HG03025 (cell line): ENCODE measurements at regions not wholly inside any gene's neighbourhood (a gene's known extent, or its start where the extent isn't known, plus 50 kb on each side); places are given as distances from the start of the nearest gene placed in this dataset.
"Not testable (repeated sequence)": the region's sequence is repeated elsewhere in the genome, so short reads cannot be mapped to it uniquely, and the experiment has no call there.

Experiments used
- ATAC-seq: cut with Tn5 transposase; IDR thresholded peaks from one replicate; pipeline ENCODE4 v1.9.1; 2021; ENCODE audit warnings: mild to moderate bottlenecking, moderate library complexity; ENCODE audit not compliant: unreplicated experiment, low FRiP score

- no peak for ATAC-seq
Observed at GRCh38 chr6:140401761-140402160, 1027.3 kb upstream of the CITED2 start.

- no peak for ATAC-seq
Observed at GRCh38 chr6:140398076-140398475, 1023.6 kb upstream of the CITED2 start.

GRCh38 chr6:140397106-140397505, 1022.7 kb upstream of the CITED2 start:
- no peak for ATAC-seq

GRCh38 chr6:140393665-140394540, 1019.5 kb upstream of the CITED2 start:
- no peak for ATAC-seq

GRCh38 chr6:140388815-140389214, 1014.4 kb upstream of the CITED2 start:
- no peak for ATAC-seq

GRCh38 chr6:140388192-140388802, 1013.8 kb upstream of the CITED2 start:
- no peak for ATAC-seq

GRCh38 chr6:140385679-140386078, 1011.2 kb upstream of the CITED2 start:
- no peak for ATAC-seq

GRCh38 chr6:140382355-140382754, 1007.9 kb upstream of the CITED2 start:
- no peak for ATAC-seq

GRCh38 chr6:140380427-140381218, 1006.2 kb upstream of the CITED2 start:
- no peak for ATAC-seq

- ATAC-seq: no peak
Observed at GRCh38 chr6:140379919-140380318, 1005.5 kb upstream of the CITED2 start.

GRCh38 chr6:140376209-140376608, 1001.8 kb upstream of the CITED2 start:
- ATAC-seq: no peak

GRCh38 chr6:140373728-140374127, 999.3 kb upstream of the CITED2 start:
- not testable (repeated sequence) for ATAC-seq

- ATAC-seq: no peak
Observed at GRCh38 chr6:140372064-140372463, 997.6 kb upstream of the CITED2 start.

- ATAC-seq: no peak
Observed at GRCh38 chr6:140370976-140371870, 996.8 kb upstream of the CITED2 start.

GRCh38 chr6:140370441-140370840, 996.0 kb upstream of the CITED2 start:
- ATAC-seq: no peak

- ATAC-seq: no peak
Observed at GRCh38 chr6:140366991-140367390, 992.5 kb upstream of the CITED2 start.

- ATAC-seq: no peak
Observed at GRCh38 chr6:140364916-140365315, 990.5 kb upstream of the CITED2 start.

GRCh38 chr6:140360651-140361050, 986.2 kb upstream of the CITED2 start:
- ATAC-seq: no peak

GRCh38 chr6:140355476-140355875, 981.0 kb upstream of the CITED2 start:
- no peak for ATAC-seq

GRCh38 chr6:140354296-140354695, 979.8 kb upstream of the CITED2 start:
- no peak for ATAC-seq
